Spleen (tissue), 7 donors: ENCODE measurements at regions not wholly inside any gene's neighbourhood (a gene's known extent, or its start where the extent isn't known, plus 50 kb on each side); places are given as distances from the start of the nearest gene placed in this dataset.

Source experiments
- CTCF ChIP-seq, 11 experiments: fragments of 200-600 bp in 7 of 11; fragments of 450-650 bp in 4 of 11; sonication (generic) in 4 of 11; IDR thresholded peaks in 8 of 11; conservative IDR thresholded peaks in 3 of 11; 1 replicate in 7 of 11; 2 replicates in 4 of 11; pipeline versions ENCODE4 v1.4.0 to v1.8.0; 2016 to 2021; ENCODE audit warnings: antibody characterized with exemption in 11 of 11, inconsistent platforms in 4 of 11, mild to moderate bottlenecking in 1 of 11
- POLR2A ChIP-seq, 3 donors: fragments of 450-650 bp; IDR thresholded peaks; one replicate each; pipeline ENCODE4 v1.5.1; 2017; ENCODE audit warnings: antibody characterized with exemption in 3 of 3, mild to moderate bottlenecking in 1 of 3
- donor health status: DM: no; HTN: no; CAD: no; lungs with moderate emphysema.
- donor health status: DM: no; HTN: no; CAD: no.
- donor health status: DM: no; HTN: no; CAD: no.

DNA sequence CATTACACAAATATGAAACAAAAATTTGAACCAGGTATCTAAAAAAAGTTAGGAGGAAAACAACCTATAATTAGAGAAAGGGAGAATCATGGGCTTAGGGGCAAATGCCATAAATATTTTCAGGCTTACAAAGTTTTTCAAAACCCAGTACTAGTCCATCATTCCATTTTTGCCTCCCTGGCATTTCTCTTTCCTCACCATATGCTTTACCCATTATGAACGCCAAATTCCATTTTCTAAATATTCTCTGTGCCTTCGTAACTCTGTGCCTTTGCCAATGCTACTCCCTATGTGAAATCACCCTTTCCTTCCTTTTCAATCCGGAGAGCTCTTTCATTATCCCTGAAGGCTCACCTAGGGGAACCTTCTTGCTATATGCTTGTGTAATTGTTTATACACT, 434.1 kb downstream of the ZSWIM6 start:
- TF ChIP-seq CTCF (IDR thresholded peaks at IDR 0.05 in 8 of 11, conservative IDR thresholded peaks at IDR 0.05 in 3 of 11) = no peak
- TF ChIP-seq POLR2A (IDR thresholded peaks at IDR 0.05) = no peak
